GM21717 (cell line): ENCODE measurements at regions not wholly inside any gene's neighbourhood (a gene's known extent, or its start where the extent isn't known, plus 50 kb on each side); places are given as distances from the start of the nearest gene placed in this dataset.
"Not testable (repeated sequence)": the region's sequence is repeated elsewhere in the genome, so short reads cannot be mapped to it uniquely, and the experiment has no call there.

Source experiments
- ATAC-seq: cut with Tn5 transposase; IDR thresholded peaks from one replicate; pipeline ENCODE4 v1.9.1; 2021; ENCODE audit warnings: mild to moderate bottlenecking, moderate library complexity; ENCODE audit not compliant: unreplicated experiment

- ATAC-seq, result no peak
Observed at GRCh38 chr2:163123526-163123925, 285.0 kb upstream of the KCNH7 start.

- no peak for ATAC-seq
Observed at GRCh38 chr2:163122257-163122656, 283.7 kb upstream of the KCNH7 start.

- no peak for ATAC-seq
Observed at GRCh38 chr2:163121483-163121882, 282.9 kb upstream of the KCNH7 start.

GRCh38 chr2:163119966-163120365 is 281.4 kb upstream of the KCNH7 start:
- ATAC-seq, result no peak

- no peak for ATAC-seq
Observed at GRCh38 chr2:163086940-163087339, 248.4 kb upstream of the KCNH7 start.

- ATAC-seq, result not testable (repeated sequence)
Observed at GRCh38 chr2:163085366-163086024, 246.9 kb upstream of the KCNH7 start.

- ATAC-seq, result no peak
Observed at GRCh38 chr2:163081754-163082153, 243.2 kb upstream of the KCNH7 start.

- no peak for ATAC-seq
Observed at GRCh38 chr2:163077241-163077640, 238.7 kb upstream of the KCNH7 start.

GRCh38 chr2:163066085-163066484 is 227.5 kb upstream of the KCNH7 start:
- ATAC-seq, result no peak

GRCh38 chr2:163062524-163062923 is 224.0 kb upstream of the KCNH7 start:
- no peak for ATAC-seq

GRCh38 chr2:163046615-163047014 is 208.0 kb upstream of the KCNH7 start:
- no peak for ATAC-seq

- no peak for ATAC-seq
Observed at GRCh38 chr2:163045830-163046229, 207.3 kb upstream of the KCNH7 start.

GRCh38 chr2:163044114-163044513 is 205.5 kb upstream of the KCNH7 start:
- ATAC-seq, result no peak

- ATAC-seq, result no peak
Observed at GRCh38 chr2:163043201-163043600, 204.6 kb upstream of the KCNH7 start.

GRCh38 chr2:163039266-163039665 is 200.7 kb upstream of the KCNH7 start:
- no peak for ATAC-seq

GRCh38 chr2:163028807-163029206 is 190.2 kb upstream of the KCNH7 start:
- no peak for ATAC-seq

GRCh38 chr2:163026136-163026775 is 187.7 kb upstream of the KCNH7 start:
- ATAC-seq, result not testable (repeated sequence)

- not testable (repeated sequence) for ATAC-seq
Observed at GRCh38 chr2:163016882-163017281, 178.3 kb upstream of the KCNH7 start.

GRCh38 chr2:163011000-163011399 is 172.4 kb upstream of the KCNH7 start:
- ATAC-seq, result no peak

- no peak for ATAC-seq
Observed at GRCh38 chr2:163008642-163009041, 170.1 kb upstream of the KCNH7 start.

GRCh38 chr2:162994718-162995117 is 156.2 kb upstream of the KCNH7 start:
- no peak for ATAC-seq

- ATAC-seq, result no peak
Observed at GRCh38 chr2:162992828-162993227, 154.3 kb upstream of the KCNH7 start.

GRCh38 chr2:162989507-162989906 is 150.9 kb upstream of the KCNH7 start:
- ATAC-seq, result no peak
